ENCODE measurements at regions not wholly inside any gene's neighbourhood (a gene's known extent, or its start where the extent isn't known, plus 50 kb on each side); places are given as distances from the start of the nearest gene placed in this dataset.

GRCh38 chr16:52308051-52308450 is 238.9 kb downstream of the TOX3 start (continued):
- TF ChIP-seq ARID4A (CRISPR knock-in tag; IDR thresholded peaks at IDR 0.05; ENCODE audit: borderline replicate concordance): no peak
- no peak for TF ChIP-seq ZNF124 (CRISPR knock-in tag; IDR thresholded peaks at IDR 0.05)
- TF ChIP-seq RFXANK (CRISPR knock-in tag; IDR thresholded peaks at IDR 0.05): no peak
- no peak for TF ChIP-seq ZNF543 (CRISPR knock-in tag; IDR thresholded peaks at IDR 0.05)
- no peak for TF ChIP-seq ZNF276 (CRISPR knock-in tag; IDR thresholded peaks at IDR 0.05; ENCODE audit: low read depth)

GRCh38 chr16:52301026-52301425 is 245.9 kb downstream of the TOX3 start:
- BruUV-seq (replicated peaks): no TSS peak
- in situ Hi-C loops (cut with HindIII; ENCODE audit: extremely low pct_ligation_motif_present, low pct_unique_long_range_greater_than_20kb) (no loop called here), intact Hi-C loops (cut with micrococcal nuclease; ENCODE audit: unreplicated experiment) (no loop called here)
- H3K27me3 ChIP-seq (ENCODE audit: control insufficient read depth in 1 of 2, insufficient read depth in 2 of 2, low read length in 2 of 2): no peaks in the 10 kb centered on the region
- TF ChIP-seq SMC3 (IDR thresholded peaks at IDR 0.05; ENCODE audit: low read length): no peak
- no peak overlapping the region for H2AFZ ChIP-seq (ENCODE audit: low read length)
- DNase-seq (ENCODE audit: low spot score) (no peak), ATAC-seq (no peak), FAIRE-seq (no peak)
- no peaks in the 10 kb centered on the region for H3K79me2 ChIP-seq (ENCODE audit: insufficient read depth, low read length)
- H3K4me1 ChIP-seq (ENCODE audit: insufficient read depth, low read length): peaks cover 22% of the 10 kb centered on the region
- H3K9ac ChIP-seq (ENCODE audit: insufficient read depth, low read depth, low read length): no peak overlapping the region
- no peak overlapping the region for H3K4me2 ChIP-seq (ENCODE audit: low read depth, low read length)
- no peak overlapping the region for H3K27ac ChIP-seq (ENCODE audit: extremely low read length, insufficient read depth, low read length)
- ChIA-PET CTCF (ENCODE audit: low intra/inter-chr PET ratio, low total read pairs) (no interaction called here), POLR2A (no interaction called here)
- no peak overlapping the region for H3K4me3 ChIP-seq (replicated peaks in 1 of 3; ENCODE audit: insufficient read depth in 1 of 3, low read depth in 2 of 3, low read length in 3 of 3)
- H3K36me3 ChIP-seq (replicated peaks in 1 of 2; ENCODE audit: control insufficient read depth in 1 of 2, insufficient read depth in 2 of 2, low read length in 2 of 2): no peaks in the 10 kb centered on the region
- 56% methylated on average over 4 of the region's 4 CpGs for WGBS (ENCODE audit: low lambda C conversion rate)
- no peaks in the 10 kb centered on the region for H4K20me1 ChIP-seq (ENCODE audit: insufficient read depth, low read length)
- peaks cover 8% of the 10 kb centered on the region; the same call in 1 of the 2 replicates for H3K9me3 ChIP-seq (ENCODE audit: low read length)
